Tibial nerve (tissue), 4 donors: ENCODE measurements at regions not wholly inside any gene's neighbourhood (a gene's known extent, or its start where the extent isn't known, plus 50 kb on each side); places are given as distances from the start of the nearest gene placed in this dataset.

ENCODE experiments used
- DNase-seq, 2 donors: peaks; one replicate each; pipeline ENCODE4 v3.0.0-alpha.2; 2019; ENCODE audit warnings: low spot score in 2 of 2
- H3K27ac ChIP-seq, 4 donors: fragments of 200-600 bp; sonication (generic) in 3 of 4; one replicate each; pipeline ENCODE4 v1.5.1; 2017 to 2019; ENCODE audit warnings: mild to moderate bottlenecking in 1 of 4
- H3K27me3 ChIP-seq, 2 donors: fragments of 200-600 bp; sonication (generic) in 1 of 2; one replicate each; pipeline versions ENCODE4 v1.5.1 to v1.6.0; 2017 to 2019
- H3K36me3 ChIP-seq, 3 donors: fragments of 200-600 bp; sonication (generic); one replicate each; pipeline ENCODE4 v1.5.1; 2018 to 2019
- H3K4me1 ChIP-seq, 4 donors: fragments of 200-600 bp; sonication (generic) in 3 of 4; one replicate each; pipeline ENCODE4 v1.5.1; 2017 to 2019
- H3K4me3 ChIP-seq, 4 donors: fragments of 200-600 bp; sonication (generic) in 3 of 4; one replicate each; pipeline ENCODE4 v1.5.1; 2017 to 2019; ENCODE audit warnings: mild to moderate bottlenecking in 1 of 4, moderate library complexity in 1 of 4
- H3K9me3 ChIP-seq, 4 donors: fragments of 200-600 bp; sonication (generic) in 3 of 4; one replicate each; pipeline ENCODE4 v1.5.1; 2017 to 2019
- CTCF ChIP-seq, 5 experiments: fragments of 200-600 bp in 3 of 5; fragments of 450-650 bp in 2 of 5; sonication (generic) in 3 of 5; IDR thresholded peaks; one replicate each; pipeline ENCODE4 v1.5.1; 2016 to 2019; ENCODE audit warnings: antibody characterized with exemption in 5 of 5, mild to moderate bottlenecking in 3 of 5, moderate library complexity in 2 of 5
- EP300 ChIP-seq, 2 donors: sonication (generic); formaldehyde crosslinking; IDR thresholded peaks; one replicate each; pipeline ENCODE4 v1.6.1; 2017; ENCODE audit warnings: antibody characterized with exemption in 2 of 2, mild to moderate bottlenecking in 1 of 2
- POLR2A ChIP-seq, 2 donors: fragments of 450-650 bp; IDR thresholded peaks; one replicate each; pipeline ENCODE4 v1.6.1; 2017; ENCODE audit warnings: antibody characterized with exemption in 2 of 2, mild to moderate bottlenecking in 2 of 2, moderate library complexity in 2 of 2
- WGBS, 2 donors: methylation state at CpG; one replicate each; pipeline ENCODE4 v1.1.5; 2018; 5-methylcytosine and 5-hydroxymethylcytosine counted together

- H3K36me3 ChIP-seq: no peaks in the 10 kb centered on the region
- H3K27me3 ChIP-seq: no peaks in the 10 kb centered on the region
- no peak overlapping the region for H3K4me3 ChIP-seq
- H3K9me3 ChIP-seq: peaks cover 0 to 1% (median 0%) of the 10 kb centered on the region in 4 donors
- no peak for DNase-seq
- TF ChIP-seq CTCF (IDR thresholded peaks at IDR 0.05): no peak
- H3K27ac ChIP-seq: no peak overlapping the region
- no peaks in the 10 kb centered on the region for H3K4me1 ChIP-seq
Observed at GRCh38 chr14:80127466-80127865, 83.8 kb downstream of the DIO2 start.

GRCh38 chr14:80124794-80125193 is 86.5 kb downstream of the DIO2 start:
- H3K27me3 ChIP-seq: no peaks in the 10 kb centered on the region
- no peak for TF ChIP-seq POLR2A (IDR thresholded peaks at IDR 0.05)
- no peak for TF ChIP-seq CTCF (IDR thresholded peaks at IDR 0.05)
- TF ChIP-seq EP300 (IDR thresholded peaks at IDR 0.05): no peak
- no peak for DNase-seq
- no peaks in the 10 kb centered on the region for H3K36me3 ChIP-seq
- H3K4me1 ChIP-seq: no peaks in the 10 kb centered on the region
- 82 to 87% methylated on average over 3 of the region's 3 CpGs for WGBS, 2 donors
- H3K27ac ChIP-seq: no peak overlapping the region
- no peak overlapping the region for H3K4me3 ChIP-seq
- H3K9me3 ChIP-seq: peaks cover 0 to 7% (median 0%) of the 10 kb centered on the region in 4 donors

- no peak for TF ChIP-seq EP300 (IDR thresholded peaks at IDR 0.05)
- no peak for TF ChIP-seq POLR2A (IDR thresholded peaks at IDR 0.05)
- no peak for TF ChIP-seq CTCF (IDR thresholded peaks at IDR 0.05)
- H3K4me1 ChIP-seq: no peaks in the 10 kb centered on the region
- H3K9me3 ChIP-seq: peaks cover 0 to 7% (median 0%) of the 10 kb centered on the region in 4 donors
- no peak for DNase-seq
- no peak overlapping the region for H3K27ac ChIP-seq
- no peaks in the 10 kb centered on the region for H3K36me3 ChIP-seq
- H3K4me3 ChIP-seq: no peak overlapping the region
- no peaks in the 10 kb centered on the region for H3K27me3 ChIP-seq
- WGBS, 2 donors: 58 to 83% methylated on average over 1 of the region's 1 CpG
Observed at GRCh38 chr14:80117876-80118275, 93.4 kb downstream of the DIO2 start.

- Histone ChIP-seq H3K27me3 (no peaks in the 10 kb centered on the region), H3K27ac (no peak overlapping the region), H3K9me3 (no peaks in the 10 kb centered on the region), H3K4me1 (no peaks in the 10 kb centered on the region), H3K4me3 (no peak overlapping the region), H3K36me3 (no peaks in the 10 kb centered on the region)
- DNase-seq: no peak
- no peak for TF ChIP-seq POLR2A (IDR thresholded peaks at IDR 0.05)
- no peak for TF ChIP-seq EP300 (IDR thresholded peaks at IDR 0.05)
- TF ChIP-seq CTCF (IDR thresholded peaks at IDR 0.05): no peak
- 66 to 74% methylated on average over 2 of the region's 2 CpGs for WGBS, 2 donors
Observed at GRCh38 chr14:80116157-80116556, 95.1 kb downstream of the DIO2 start.

- Histone ChIP-seq H3K27me3 (no peaks in the 10 kb centered on the region), H3K27ac (no peak overlapping the region), H3K4me1 (no peaks in the 10 kb centered on the region), H3K9me3 (no peaks in the 10 kb centered on the region), H3K36me3 (no peaks in the 10 kb centered on the region), H3K4me3 (no peak overlapping the region)
- WGBS, 2 donors: 57 to 63% methylated on average over 6 of the region's 6 CpGs
- TF ChIP-seq EP300 (IDR thresholded peaks at IDR 0.05) (no peak), CTCF (IDR thresholded peaks at IDR 0.05) (no peak), POLR2A (IDR thresholded peaks at IDR 0.05) (no peak)
- DNase-seq: no peak
Observed at GRCh38 chr14:80110721-80111120, 100.6 kb downstream of the DIO2 start.
